Activated T-cell treated with anti-CD3 and anti-CD28 coated beads, Interleukin-2, amount 50 U/mL, for 72 hours (primary cell): ENCODE measurements at regions not wholly inside any gene's neighbourhood (a gene's known extent, or its start where the extent isn't known, plus 50 kb on each side); places are given as distances from the start of the nearest gene placed in this dataset.
A peak's percentile ranks its signal among the peaks of the same experiment; 100 is the strongest.
"Not testable (repeated sequence)": the region's sequence is repeated elsewhere in the genome, so short reads cannot be mapped to it uniquely, and the experiment has no call there.

Experiments used
- ATAC-seq, 2 donors: fragments of 150-1000 bp; cut with Tn5 transposase; replicated peaks in 1 of 2; 2 replicates each; pipeline ENCODE4 v1.10.0; 2021; ENCODE audit warnings: moderate library complexity in 2 of 2, mild to moderate bottlenecking in 1 of 2
- DNase-seq, 2 donors: peaks; one replicate each; pipeline ENCODE4 v3.0.0; 2021 to 2022; ENCODE audit warnings: mixed read lengths in 1 of 2
- H3K27ac Mint-ChIP-seq: one replicate; pipeline ENCODE4 v1.8.0; 2022; ENCODE audit warnings: mild to moderate bottlenecking, moderate library complexity, mixed read lengths
- H3K27me3 Mint-ChIP-seq: one replicate; pipeline ENCODE4 v1.8.0; 2022; ENCODE audit warnings: low read depth, mixed read lengths
- H3K36me3 Mint-ChIP-seq, 2 donors: one replicate each; pipeline ENCODE4 v1.8.0; 2022; ENCODE audit warnings: mixed read lengths in 2 of 2, mild to moderate bottlenecking in 1 of 2; ENCODE audit not compliant: insufficient read depth in 2 of 2
- H3K4me1 Mint-ChIP-seq: one replicate; pipeline ENCODE4 v1.8.0; 2022; ENCODE audit warnings: low read depth, mixed read lengths
- H3K4me3 Mint-ChIP-seq, 2 donors: one replicate each; pipeline ENCODE4 v1.8.0; 2022; ENCODE audit warnings: mild to moderate bottlenecking in 2 of 2, mixed read lengths in 2 of 2, moderate library complexity in 2 of 2
- H3K9me3 Mint-ChIP-seq, 2 donors: one replicate each; pipeline ENCODE4 v1.8.0; 2022; ENCODE audit warnings: mixed read lengths in 2 of 2

GRCh38 chr21:39003982-39004633, 179.1 kb downstream of the PSMG1 start:
- peaks cover 19% of the 10 kb centered on the region for H3K27me3 Mint-ChIP-seq
- no peaks in the 10 kb centered on the region for H3K36me3 Mint-ChIP-seq
- ATAC-seq (peak; percentile 25), DNase-seq (no peak)
- H3K4me1 Mint-ChIP-seq = peaks cover 62% of the 10 kb centered on the region
- peak overlapping the region in 1 of 2 donors; percentile 42 for H3K4me3 Mint-ChIP-seq
- H3K9me3 Mint-ChIP-seq = no peaks in the 10 kb centered on the region
- no peak overlapping the region for H3K27ac Mint-ChIP-seq

- H3K4me1 Mint-ChIP-seq = peaks cover 65% of the 10 kb centered on the region
- H3K27ac Mint-ChIP-seq = peak overlapping the region; percentile 36
- H3K27me3 Mint-ChIP-seq = peaks cover 30% of the 10 kb centered on the region
These were observed 181.9 kb downstream of the PSMG1 start for GRCh38 chr21:39001341-39001740.

GRCh38 chr21:39000496-39000895, 182.8 kb downstream of the PSMG1 start:
- Mint-ChIP-seq H3K27ac (peak overlapping the region; percentile 3), H3K27me3 (peaks cover 26% of the 10 kb centered on the region), H3K4me1 (peaks cover 67% of the 10 kb centered on the region), H3K9me3 (no peaks in the 10 kb centered on the region), H3K36me3 (no peaks in the 10 kb centered on the region), H3K4me3 (peak overlapping the region; percentile 13 to 47)
- ATAC-seq = peak; percentile 92 to 94
- DNase-seq = peak; percentile 70 to 80

More at GRCh38 chr21:39001341-39001740, 181.9 kb downstream of the PSMG1 start:
- peak overlapping the region; percentile 26 to 63 for H3K4me3 Mint-ChIP-seq
- ATAC-seq = no peak
- DNase-seq = no peak
- H3K9me3 Mint-ChIP-seq = no peaks in the 10 kb centered on the region
- H3K36me3 Mint-ChIP-seq = no peaks in the 10 kb centered on the region

GRCh38 chr21:38999161-38999560, 184.1 kb downstream of the PSMG1 start:
- Mint-ChIP-seq H3K4me1 (peaks cover 53% of the 10 kb centered on the region), H3K4me3 (no peak overlapping the region), H3K27me3 (peaks cover 30% of the 10 kb centered on the region), H3K27ac (no peak overlapping the region), H3K36me3 (no peaks in the 10 kb centered on the region), H3K9me3 (no peaks in the 10 kb centered on the region)
- no peak for DNase-seq
- no peak for ATAC-seq

GRCh38 chr21:38998281-38998680, 185.0 kb downstream of the PSMG1 start:
- H3K27ac Mint-ChIP-seq, H3K4me3 Mint-ChIP-seq, H3K36me3 Mint-ChIP-seq, DNase-seq, ATAC-seq, H3K9me3 Mint-ChIP-seq: not testable (repeated sequence)
- peaks cover 30% of the 10 kb centered on the region for H3K27me3 Mint-ChIP-seq
- peaks cover 44% of the 10 kb centered on the region for H3K4me1 Mint-ChIP-seq

GRCh38 chr21:38997843-38998175, 185.4 kb downstream of the PSMG1 start:
- not testable (repeated sequence) for H3K4me3 Mint-ChIP-seq, DNase-seq, H3K27ac Mint-ChIP-seq, H3K9me3 Mint-ChIP-seq, H3K36me3 Mint-ChIP-seq, ATAC-seq
- Mint-ChIP-seq H3K27me3 (peaks cover 30% of the 10 kb centered on the region), H3K4me1 (peaks cover 40% of the 10 kb centered on the region)

GRCh38 chr21:38997051-38997842, 186.0 kb downstream of the PSMG1 start:
- Mint-ChIP-seq H3K27me3 (peaks cover 30% of the 10 kb centered on the region), H3K36me3 (no peaks in the 10 kb centered on the region)

GRCh38 chr21:38996355-38996754, 186.9 kb downstream of the PSMG1 start:
- H3K9me3 Mint-ChIP-seq = no peaks in the 10 kb centered on the region
- DNase-seq = no peak
- no peak overlapping the region for H3K27ac Mint-ChIP-seq
- no peak for ATAC-seq
- H3K27me3 Mint-ChIP-seq = peaks cover 35% of the 10 kb centered on the region
- H3K36me3 Mint-ChIP-seq = no peaks in the 10 kb centered on the region
- H3K4me3 Mint-ChIP-seq = no peak overlapping the region
- peaks cover 35% of the 10 kb centered on the region for H3K4me1 Mint-ChIP-seq

More at GRCh38 chr21:38997051-38997842, 186.0 kb downstream of the PSMG1 start:
- H3K4me1 Mint-ChIP-seq = peaks cover 38% of the 10 kb centered on the region
- no peak overlapping the region for H3K4me3 Mint-ChIP-seq
- H3K27ac Mint-ChIP-seq = no peak overlapping the region
- DNase-seq (no peak), ATAC-seq (no peak)
- H3K9me3 Mint-ChIP-seq = no peaks in the 10 kb centered on the region

- Mint-ChIP-seq H3K4me1 (peaks cover 29% of the 10 kb centered on the region), H3K27ac (no peak overlapping the region), H3K27me3 (peaks cover 38% of the 10 kb centered on the region), H3K36me3 (no peaks in the 10 kb centered on the region), H3K4me3 (no peak overlapping the region), H3K9me3 (no peaks in the 10 kb centered on the region)
- ATAC-seq = no peak
- no peak for DNase-seq
These were observed 187.5 kb downstream of the PSMG1 start for GRCh38 chr21:38995731-38996130.

- Mint-ChIP-seq H3K27ac (no peak overlapping the region), H3K9me3 (no peaks in the 10 kb centered on the region), H3K27me3 (peaks cover 42% of the 10 kb centered on the region), H3K36me3 (no peaks in the 10 kb centered on the region), H3K4me3 (no peak overlapping the region), H3K4me1 (peaks cover 23% of the 10 kb centered on the region)
- no peak for DNase-seq
- ATAC-seq = no peak
These were observed 188.1 kb downstream of the PSMG1 start for GRCh38 chr21:38995071-38995669.

GRCh38 chr21:38994042-38994441, 188.3 kb downstream of the ETS2 start:
- Mint-ChIP-seq H3K27me3 (peaks cover 53% of the 10 kb centered on the region), H3K27ac (no peak overlapping the region), H3K4me3 (no peak overlapping the region), H3K4me1 (peaks cover 14% of the 10 kb centered on the region), H3K36me3 (no peaks in the 10 kb centered on the region), H3K9me3 (no peaks in the 10 kb centered on the region)
- ATAC-seq (no peak), DNase-seq (no peak)

- peaks cover 14% of the 10 kb centered on the region for H3K4me1 Mint-ChIP-seq
- H3K36me3 Mint-ChIP-seq = no peaks in the 10 kb centered on the region
- DNase-seq = no peak
- no peak for ATAC-seq
- no peak overlapping the region for H3K27ac Mint-ChIP-seq
- no peaks in the 10 kb centered on the region for H3K9me3 Mint-ChIP-seq
- peaks cover 54% of the 10 kb centered on the region for H3K27me3 Mint-ChIP-seq
- H3K4me3 Mint-ChIP-seq = no peak overlapping the region
These were observed 187.8 kb downstream of the ETS2 start for GRCh38 chr21:38993561-38993960.

GRCh38 chr21:38992737-38993136, 187.0 kb downstream of the ETS2 start:
- DNase-seq (no peak), ATAC-seq (no peak)
- no peaks in the 10 kb centered on the region for H3K9me3 Mint-ChIP-seq
- peaks cover 19% of the 10 kb centered on the region for H3K4me1 Mint-ChIP-seq
- H3K4me3 Mint-ChIP-seq = no peak overlapping the region
- no peak overlapping the region for H3K27ac Mint-ChIP-seq
- H3K36me3 Mint-ChIP-seq = no peaks in the 10 kb centered on the region
- peaks cover 54% of the 10 kb centered on the region for H3K27me3 Mint-ChIP-seq
